SU-DHL-6 (cell line): ENCODE measurements at regions not wholly inside any gene's neighbourhood (a gene's known extent, or its start where the extent isn't known, plus 50 kb on each side); places are given as distances from the start of the nearest gene placed in this dataset.

Source experiments
- H2AFZ ChIP-seq: fragments of 200-600 bp; sonication (generic); 2 replicates; pipeline ENCODE4 v1.6.1; 2014; ENCODE audit warnings: low read depth, mild to moderate bottlenecking, moderate library complexity, mixed read lengths, antibody characterized with exemption, low read length; ENCODE audit not compliant: severe bottlenecking
- H3F3A ChIP-seq: fragments of 200-600 bp; shearing (Covaris generic); 2 replicates; pipeline ENCODE4 v1.6.0; 2016; ENCODE audit warnings: antibody characterized with exemption, mild to moderate bottlenecking; ENCODE audit not compliant: insufficient read depth
- H3K27ac ChIP-seq: fragments of 200-600 bp; sonication (generic); 2 replicates; pipeline ENCODE4 v1.5.1; 2016; ENCODE audit warnings: low read depth, mild to moderate bottlenecking, low read length, moderate library complexity, mixed read lengths
- H3K27me3 ChIP-seq: fragments of 200-600 bp; sonication (generic), shearing (Covaris generic); 2 replicates; pipeline ENCODE4 v1.6.0; 2014; ENCODE audit warnings: mild to moderate bottlenecking, low read length
- H3K36me3 ChIP-seq: fragments of 200-600 bp; sonication (generic); 2 replicates; pipeline ENCODE4 v1.6.1; 2014; ENCODE audit warnings: mild to moderate bottlenecking, low read length, mixed read lengths
- H3K4me2 ChIP-seq: fragments of 300-600, 200-600 bp; shearing (Covaris generic), sonication (generic); 2 replicates; pipeline ENCODE4 v1.6.0; 2014; ENCODE audit warnings: low read length, low read depth, mild to moderate bottlenecking; ENCODE audit not compliant: poor library complexity, severe bottlenecking
- H3K4me3 ChIP-seq: fragments of 200-600 bp; sonication (generic); 2 replicates; pipeline ENCODE4 v1.5.1; 2014; ENCODE audit warnings: antibody characterized with exemption, low read length, mild to moderate bottlenecking, mixed read lengths; ENCODE audit not compliant: insufficient read depth, poor library complexity, severe bottlenecking
- H3K79me2 ChIP-seq: fragments of 200-600 bp; sonication (generic); 2 replicates; pipeline ENCODE4 v1.6.1; 2014; ENCODE audit warnings: mild to moderate bottlenecking, low read length, moderate library complexity; ENCODE audit not compliant: insufficient read depth
- H3K9ac ChIP-seq: fragments of 200-600 bp; sonication (generic); 2 replicates; pipeline ENCODE4 v1.7.0; 2014; ENCODE audit warnings: mild to moderate bottlenecking, low read length
- H3K9me2 ChIP-seq: fragments of 200-600 bp; sonication (generic); replicated peaks from 2 replicates; pipeline ENCODE4 v1.6.1; 2014; ENCODE audit warnings: low read length; ENCODE audit not compliant: insufficient read depth
- H3K9me3 ChIP-seq: fragments of 200-600 bp; sonication (generic); 2 replicates; pipeline ENCODE4 v1.6.1; 2014; ENCODE audit warnings: low read length, mixed read lengths; ENCODE audit not compliant: insufficient read depth
- H4K20me1 ChIP-seq: fragments of 200-600 bp; sonication (generic); 2 replicates; pipeline ENCODE4 v1.6.1; 2014; ENCODE audit warnings: low read depth, mild to moderate bottlenecking, antibody characterized with exemption, low read length, moderate library complexity, mixed read lengths
- CTCF ChIP-seq: fragments of 200-600 bp; sonication (generic); IDR thresholded peaks from one replicate; pipeline ENCODE4 v1.5.1; 2017; ENCODE audit warnings: antibody characterized with exemption, mild to moderate bottlenecking, low read length, moderate library complexity; ENCODE audit not compliant: insufficient read depth, poor library complexity, severe bottlenecking
- EZH2phosphoT487 ChIP-seq: fragments of 200-600 bp; sonication (generic), shearing (Covaris generic); conservative IDR thresholded peaks from 2 replicates; pipeline ENCODE4 v1.6.1; 2018; ENCODE audit warnings: mild to moderate bottlenecking, antibody characterized with exemption, low read length, moderate library complexity, mixed read lengths

- H3K4me2 ChIP-seq = no peak overlapping the region
- no peak overlapping the region for H3K27ac ChIP-seq
- H3K9me2 ChIP-seq = no peaks in the 10 kb centered on the region
- no peaks in the 10 kb centered on the region for H3K36me3 ChIP-seq
- no peaks in the 10 kb centered on the region for H3K27me3 ChIP-seq
- no peaks in the 10 kb centered on the region for H3K79me2 ChIP-seq
- H4K20me1 ChIP-seq = no peaks in the 10 kb centered on the region
- H3F3A ChIP-seq = no peaks in the 10 kb centered on the region
- TF ChIP-seq CTCF = no peak
- TF ChIP-seq EZH2phosphoT487 = no peak
- H2AFZ ChIP-seq = no peak overlapping the region
- no peak overlapping the region for H3K9ac ChIP-seq
- H3K9me3 ChIP-seq = no peaks in the 10 kb centered on the region
- H3K4me3 ChIP-seq = no peak overlapping the region
Measured at GRCh38 chr11:23919455-23919854, 577.4 kb upstream of the LUZP2 start.

GRCh38 chr11:23923357-23923756, 573.5 kb upstream of the LUZP2 start:
- H3K36me3 ChIP-seq = no peaks in the 10 kb centered on the region

GRCh38 chr11:23924226-23924625, 572.6 kb upstream of the LUZP2 start:
- TF ChIP-seq CTCF (no peak), EZH2phosphoT487 (no peak)
- H2AFZ ChIP-seq = no peak overlapping the region
- H3F3A ChIP-seq = no peaks in the 10 kb centered on the region
- no peaks in the 10 kb centered on the region for H3K79me2 ChIP-seq
- no peak overlapping the region for H3K9ac ChIP-seq
- no peaks in the 10 kb centered on the region for H3K27me3 ChIP-seq
- 0 out of 2 replicates have a peak, but pooled peaks cover 5% of the 10 kb centered on the region for H3K9me3 ChIP-seq
- no peaks in the 10 kb centered on the region for H3K36me3 ChIP-seq
- H4K20me1 ChIP-seq = no peaks in the 10 kb centered on the region
- H3K27ac ChIP-seq = no peak overlapping the region
- no peak overlapping the region for H3K4me3 ChIP-seq
- H3K9me2 ChIP-seq = no peaks in the 10 kb centered on the region
- no peak overlapping the region for H3K4me2 ChIP-seq

More at GRCh38 chr11:23923357-23923756, 573.5 kb upstream of the LUZP2 start:
- H3K4me2 ChIP-seq = no peak overlapping the region
- H3K79me2 ChIP-seq = no peaks in the 10 kb centered on the region
- TF ChIP-seq CTCF (no peak), EZH2phosphoT487 (no peak)
- no peak overlapping the region for H3K4me3 ChIP-seq
- H3K9me3 ChIP-seq = 0 out of 2 replicates have a peak, but pooled peaks cover 5% of the 10 kb centered on the region
- H3K27me3 ChIP-seq = no peaks in the 10 kb centered on the region
- H4K20me1 ChIP-seq = no peaks in the 10 kb centered on the region
- H2AFZ ChIP-seq = no peak overlapping the region
- H3F3A ChIP-seq = no peaks in the 10 kb centered on the region
- no peak overlapping the region for H3K27ac ChIP-seq
- no peaks in the 10 kb centered on the region for H3K9me2 ChIP-seq
- H3K9ac ChIP-seq = no peak overlapping the region

- no peaks in the 10 kb centered on the region for H4K20me1 ChIP-seq
- no peak overlapping the region for H3K4me3 ChIP-seq
- 0 out of 2 replicates have a peak, but pooled peaks cover 5% of the 10 kb centered on the region for H3K9me3 ChIP-seq
- no peak overlapping the region for H3K9ac ChIP-seq
- no peak overlapping the region for H3K4me2 ChIP-seq
- no peaks in the 10 kb centered on the region for H3K36me3 ChIP-seq
- no peak overlapping the region for H3K27ac ChIP-seq
- no peak overlapping the region for H2AFZ ChIP-seq
- no peaks in the 10 kb centered on the region for H3K27me3 ChIP-seq
- H3K9me2 ChIP-seq = no peaks in the 10 kb centered on the region
- no peaks in the 10 kb centered on the region for H3K79me2 ChIP-seq
- no peak for TF ChIP-seq CTCF
- TF ChIP-seq EZH2phosphoT487 = no peak
- H3F3A ChIP-seq = no peaks in the 10 kb centered on the region
Measured at GRCh38 chr11:23931443-23931842, 565.4 kb upstream of the LUZP2 start.
